A172 (cell line): ENCODE measurements at regions not wholly inside any gene's neighbourhood (a gene's known extent, or its start where the extent isn't known, plus 50 kb on each side); places are given as distances from the start of the nearest gene placed in this dataset.
"Not testable (repeated sequence)": the region's sequence is repeated elsewhere in the genome, so short reads cannot be mapped to it uniquely, and the experiment has no call there.

Experiments used
- DNase-seq: peaks from one replicate; pipeline ENCODE4 v3.0.0-alpha.2; 2015; ENCODE audit warnings: low spot score

DNA sequence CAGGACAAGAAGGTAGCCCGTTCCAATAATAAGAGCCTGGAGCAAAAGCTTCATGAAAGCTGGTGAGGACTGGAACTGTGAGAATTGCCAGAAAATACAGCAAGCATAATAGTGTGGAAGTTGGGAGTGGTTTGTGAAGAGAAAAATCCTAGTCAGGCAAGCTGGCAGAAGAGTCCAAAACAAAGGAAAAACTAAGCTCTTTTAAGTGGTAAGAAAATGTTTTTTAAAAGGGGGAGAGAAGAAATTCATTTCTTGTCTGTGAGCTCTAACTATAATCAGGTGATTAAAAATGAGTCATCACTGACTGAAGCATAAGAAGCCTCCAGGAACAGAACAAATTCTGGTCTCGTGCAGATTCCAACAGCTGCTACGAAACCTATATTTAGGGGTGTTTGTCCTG lies 102.6 kb downstream of the CAAP1 start:
- peak; percentile 42 for DNase-seq

DNA sequence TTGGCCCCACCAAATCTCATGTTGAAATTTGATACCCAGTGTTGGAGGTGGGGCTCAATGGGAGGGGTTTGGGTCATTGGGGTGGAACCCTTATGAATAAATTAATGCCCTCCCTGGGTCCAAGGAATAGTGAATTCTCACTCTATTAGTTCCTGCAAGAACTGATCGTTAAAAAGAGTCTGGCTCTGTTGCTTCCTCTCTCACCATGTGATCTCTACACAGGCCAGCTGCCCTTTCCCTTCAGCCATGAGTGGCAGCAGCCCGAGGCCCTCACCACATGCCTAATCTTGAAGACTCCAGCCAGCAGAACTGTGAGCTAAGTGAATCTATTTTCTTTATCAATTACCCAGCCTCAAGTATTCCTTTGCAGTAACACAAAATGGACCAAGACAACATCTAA lies 106.0 kb downstream of the CAAP1 start:
- DNase-seq = no peak

DNA sequence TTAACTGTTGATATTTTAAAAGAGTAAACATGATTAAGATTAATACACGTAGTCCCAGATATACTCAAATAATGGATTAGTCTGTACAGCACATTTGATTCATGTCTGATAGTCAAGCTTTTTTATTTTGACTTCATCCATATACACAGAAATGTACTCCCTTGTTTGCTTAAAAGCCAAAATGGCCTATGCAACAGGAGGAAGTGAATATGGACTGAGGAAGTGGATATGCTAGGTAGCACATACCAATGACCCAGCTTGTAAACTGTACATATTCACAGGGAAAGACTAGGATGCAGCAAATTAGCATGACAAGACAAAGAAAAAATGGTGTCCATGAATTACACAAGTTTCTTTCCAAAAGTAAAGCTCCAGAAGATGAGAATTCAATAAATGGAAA lies 109.7 kb downstream of the CAAP1 start:
- no peak for DNase-seq

DNA sequence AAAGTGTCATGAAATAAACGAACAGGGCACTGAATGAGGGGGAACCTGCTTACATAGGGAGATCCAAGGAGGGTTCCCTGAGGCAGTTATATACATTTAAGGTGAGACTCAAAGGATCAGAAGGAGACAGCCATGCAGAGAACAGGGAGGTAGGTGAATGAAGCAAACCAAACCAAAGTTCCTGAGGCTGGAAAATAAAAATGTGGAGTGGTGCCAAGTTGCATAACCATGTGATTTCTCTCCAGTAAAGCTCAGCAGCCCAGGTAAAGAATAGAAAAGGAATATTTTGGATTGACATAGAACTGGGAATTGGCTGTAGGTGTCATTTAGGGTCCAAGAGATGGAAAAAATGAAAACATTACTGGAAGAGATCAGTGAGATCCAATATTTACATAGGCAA lies 110.7 kb downstream of the CAAP1 start:
- no peak for DNase-seq

DNA sequence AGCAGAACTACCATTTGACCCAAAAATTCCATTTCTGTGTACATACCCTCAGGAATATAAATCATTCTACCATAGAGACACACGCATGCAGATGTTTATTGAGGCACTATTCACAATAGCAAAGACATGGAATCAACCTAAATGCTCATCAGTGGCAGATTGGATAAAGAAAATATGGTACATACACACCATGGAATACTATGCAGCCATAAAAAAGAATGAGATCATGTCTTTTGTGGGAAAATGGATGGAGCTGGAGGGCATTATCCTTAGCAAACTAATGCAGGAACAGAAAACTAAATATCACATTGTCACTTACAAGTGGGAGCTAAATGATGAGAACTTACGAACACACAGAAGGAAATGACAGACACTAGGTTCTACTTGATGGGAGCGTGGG lies 112.3 kb downstream of the CAAP1 start:
- not testable (repeated sequence) for DNase-seq

DNA sequence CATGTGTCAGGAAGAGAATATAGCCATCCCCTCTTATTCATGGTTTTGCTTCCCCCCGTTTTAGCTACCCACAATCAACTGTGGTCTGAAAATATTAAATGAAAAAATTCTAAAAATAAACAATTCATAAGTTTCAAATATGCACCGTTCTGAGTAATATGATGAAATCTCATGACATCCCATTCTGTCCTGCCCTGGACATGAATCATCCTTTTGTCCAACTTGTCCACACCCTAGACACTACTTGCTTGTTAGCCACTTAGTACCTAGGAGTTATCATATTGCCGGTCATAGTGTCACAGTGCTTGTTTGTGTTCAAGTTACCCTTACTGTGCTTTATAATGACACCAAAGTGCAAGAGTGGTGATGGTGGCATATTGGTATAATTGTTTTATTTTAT lies 113.5 kb downstream of the CAAP1 start:
- DNase-seq = peak; percentile 34

DNA sequence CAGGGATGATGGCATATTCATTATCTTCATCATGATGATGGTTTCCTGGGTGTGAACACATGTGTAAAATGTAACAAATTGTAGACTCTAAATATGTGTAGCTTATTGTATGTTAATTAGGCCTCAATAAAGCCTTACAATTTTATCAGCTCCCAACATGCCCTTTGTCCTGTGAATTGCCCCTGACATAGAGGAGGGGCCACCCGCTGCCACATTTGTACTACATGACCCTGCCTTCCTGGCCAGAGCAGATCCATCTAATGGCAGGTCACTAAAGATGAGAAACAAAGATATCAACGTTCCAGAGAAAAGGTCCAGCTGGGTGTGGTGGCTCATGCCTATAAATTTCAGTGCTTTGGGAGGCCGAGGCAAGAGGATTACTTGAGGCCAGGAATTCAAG lies 117.2 kb downstream of the CAAP1 start:
- no peak for DNase-seq

DNA sequence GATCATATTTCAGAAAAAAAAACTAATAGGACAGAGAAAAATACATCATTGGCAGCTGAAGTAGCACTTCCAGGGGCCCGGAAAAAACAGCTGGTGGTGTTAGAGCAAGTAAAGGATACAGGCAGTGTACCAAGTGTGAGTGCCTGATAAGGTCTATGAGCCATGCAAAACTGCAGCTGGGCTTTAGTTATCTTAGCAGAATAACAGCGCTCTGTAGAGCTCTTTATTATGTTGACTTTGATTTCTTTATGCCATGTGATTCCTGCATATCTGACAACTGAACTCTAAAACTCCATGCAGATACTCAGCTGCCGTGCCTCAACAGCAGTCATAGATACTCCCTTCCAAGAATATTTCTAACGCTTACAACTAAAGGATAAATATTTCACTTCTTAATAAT lies 119.5 kb downstream of the CAAP1 start:
- DNase-seq = no peak

DNA sequence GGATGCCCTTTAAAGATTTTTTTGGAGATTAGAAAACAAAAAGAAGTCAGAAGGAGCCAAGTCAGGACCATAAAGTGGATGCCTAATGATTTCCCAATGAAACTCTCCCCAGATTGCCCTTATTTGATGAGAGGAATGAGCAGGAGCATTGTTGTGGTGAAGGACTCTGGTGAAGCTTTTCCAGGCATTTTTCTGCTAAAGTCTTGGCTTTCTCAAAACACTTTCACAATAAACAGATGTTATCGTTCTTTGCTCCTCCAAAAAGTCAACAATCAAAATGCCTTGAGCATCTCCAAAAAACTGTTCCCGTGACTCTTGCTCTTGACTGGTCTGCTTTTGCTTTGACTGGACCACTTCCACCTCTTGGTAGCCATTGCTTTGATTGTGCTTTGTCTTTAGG lies 121.8 kb downstream of the CAAP1 start:
- no peak for DNase-seq

DNA sequence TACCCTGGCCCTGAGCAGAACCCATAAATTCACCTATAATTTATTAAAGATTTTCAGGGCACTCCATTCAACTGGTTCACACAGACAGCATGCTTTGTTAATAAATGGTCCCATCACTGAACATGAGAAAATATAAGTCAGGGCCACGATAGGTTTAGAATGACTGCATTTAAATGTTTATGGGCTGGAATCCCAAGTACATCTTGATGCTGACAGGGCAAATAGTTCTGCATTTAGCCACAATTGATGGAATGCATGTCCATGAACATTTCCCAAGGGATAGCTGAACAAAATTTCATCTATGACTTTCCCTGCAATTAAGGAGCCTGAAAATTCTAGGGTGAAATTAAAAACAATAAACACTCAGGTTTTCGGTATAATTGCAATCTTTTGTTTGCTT lies 124.5 kb downstream of the CAAP1 start:
- no peak for DNase-seq

DNA sequence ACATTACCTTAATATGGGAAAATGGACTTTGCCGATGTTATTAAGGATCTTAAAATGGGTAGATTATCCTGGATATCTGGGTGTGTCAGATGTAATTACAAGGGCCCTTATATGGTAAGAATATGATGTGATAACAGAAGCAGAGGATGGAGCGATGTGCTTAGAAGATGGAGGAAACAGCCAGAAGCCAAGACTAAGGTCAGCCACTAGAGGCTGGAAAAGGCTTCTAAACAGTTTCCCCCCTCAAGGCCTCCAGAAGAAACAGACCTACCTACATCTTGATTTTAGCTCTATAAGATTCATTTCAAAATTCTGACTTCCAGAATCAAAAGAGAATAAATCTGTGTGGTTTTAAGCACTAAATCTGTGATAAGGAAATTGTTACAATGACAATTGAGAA lies 131.9 kb downstream of the CAAP1 start:
- DNase-seq = no peak

DNA sequence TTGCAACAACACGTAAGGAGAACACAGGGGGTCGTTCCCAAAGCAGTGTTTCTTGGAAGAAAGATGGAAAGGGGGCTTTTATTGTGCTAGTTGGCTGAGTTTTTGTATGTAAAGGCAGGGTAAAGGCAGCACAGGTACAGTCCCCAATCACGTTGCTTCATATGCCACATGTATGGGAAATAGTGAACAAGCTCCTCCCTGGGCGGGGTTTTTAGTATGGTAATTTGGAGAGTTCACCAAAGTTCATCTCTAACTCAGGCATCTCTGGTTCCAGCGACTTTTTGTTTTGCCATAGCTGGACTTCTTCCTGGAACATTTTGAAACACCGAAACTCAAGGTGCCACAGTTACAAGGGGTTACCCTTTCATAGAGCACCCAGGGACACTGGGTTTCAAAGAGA lies 133.9 kb downstream of the CAAP1 start:
- DNase-seq = no peak

DNA sequence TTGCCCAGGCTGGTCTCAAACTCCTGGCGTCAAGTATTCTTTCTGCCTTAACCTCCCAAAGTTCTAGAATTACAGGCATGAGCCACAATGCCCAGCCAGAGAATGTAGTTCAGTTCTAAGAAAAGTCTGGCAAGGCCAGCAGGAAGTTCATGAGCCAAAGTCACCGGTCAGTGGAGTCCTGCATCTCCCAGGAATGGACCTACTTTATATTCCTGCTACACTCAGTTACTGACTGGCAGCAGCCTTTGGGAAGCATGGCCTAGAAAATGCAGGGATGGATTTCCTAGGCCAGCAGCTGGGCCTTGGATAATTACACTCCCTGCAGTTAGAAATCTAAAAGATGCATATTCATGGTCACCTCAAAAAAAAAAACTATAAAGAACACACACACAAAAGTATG lies 135.7 kb downstream of the CAAP1 start:
- no peak for DNase-seq

DNA sequence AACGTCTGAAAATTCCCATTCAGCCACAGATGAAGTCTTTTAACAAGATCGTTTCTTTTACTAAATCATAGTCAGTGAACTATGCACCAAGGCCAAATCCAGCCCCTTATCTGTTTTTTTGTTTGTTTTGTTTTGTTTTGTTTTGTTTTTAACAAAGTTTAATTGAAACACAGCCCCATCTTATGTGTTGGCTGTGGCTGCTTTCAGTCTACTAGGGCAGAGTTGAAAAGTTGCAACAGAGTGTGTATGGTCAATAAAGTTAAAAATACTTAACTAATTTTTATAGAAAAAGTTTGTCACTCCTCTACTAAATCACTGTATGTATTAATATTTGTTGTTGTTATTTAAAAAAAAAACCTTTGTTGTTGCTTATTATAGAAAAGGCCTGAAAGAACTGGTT lies 137.1 kb downstream of the CAAP1 start:
- DNase-seq = no peak

DNA sequence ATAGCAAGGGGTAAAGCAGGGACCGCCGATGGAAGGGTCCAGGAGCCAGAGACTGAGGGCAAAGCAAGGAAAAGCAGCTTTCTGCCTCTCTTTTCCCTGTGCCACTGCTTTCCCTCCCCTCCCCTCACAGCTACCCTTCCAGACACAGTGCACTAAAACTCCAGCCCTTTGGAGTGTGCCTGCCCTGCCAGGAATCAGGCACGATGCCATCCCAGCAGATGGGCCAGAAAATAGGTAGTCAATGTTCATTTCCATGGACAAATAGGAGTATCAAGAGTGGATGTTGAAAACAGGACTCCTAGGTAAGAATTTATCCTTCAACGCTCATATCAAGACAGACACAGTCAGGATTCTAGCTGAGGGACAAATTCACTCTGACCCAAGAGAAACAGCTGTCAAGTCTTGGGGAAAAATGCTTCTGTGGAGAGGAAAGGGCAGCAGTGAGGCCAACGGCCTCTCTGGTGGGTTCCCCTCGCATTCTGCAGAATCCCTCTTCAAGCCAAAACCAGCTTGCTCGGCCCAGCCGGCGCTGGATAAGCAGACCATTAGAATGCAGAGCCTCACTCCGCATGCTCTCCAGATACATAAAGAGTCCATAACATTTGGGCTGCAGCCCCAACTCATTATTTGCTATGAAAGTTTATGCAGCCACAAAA lies 138.0 kb downstream of the CAAP1 start:
- DNase-seq = no peak

DNA sequence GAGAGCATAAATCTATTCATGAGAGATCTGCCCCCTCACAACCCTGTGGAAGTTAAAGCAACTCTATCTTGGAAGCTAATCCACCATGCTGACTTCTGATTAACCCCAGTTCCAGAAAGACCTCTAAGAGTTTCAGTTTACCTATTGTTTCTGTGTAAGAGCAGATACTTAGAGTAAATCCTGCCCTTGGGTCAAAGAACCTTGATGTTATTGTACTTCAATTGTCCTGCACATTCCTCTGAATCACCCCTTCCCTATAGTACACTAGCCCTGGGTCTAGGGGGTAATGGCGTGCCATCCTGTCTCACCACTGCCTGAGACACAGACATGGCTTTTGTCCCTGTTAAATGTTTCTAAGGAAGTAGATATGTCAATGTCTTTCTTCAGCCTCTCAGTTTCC lies 138.6 kb downstream of the CAAP1 start:
- no peak for DNase-seq

DNA sequence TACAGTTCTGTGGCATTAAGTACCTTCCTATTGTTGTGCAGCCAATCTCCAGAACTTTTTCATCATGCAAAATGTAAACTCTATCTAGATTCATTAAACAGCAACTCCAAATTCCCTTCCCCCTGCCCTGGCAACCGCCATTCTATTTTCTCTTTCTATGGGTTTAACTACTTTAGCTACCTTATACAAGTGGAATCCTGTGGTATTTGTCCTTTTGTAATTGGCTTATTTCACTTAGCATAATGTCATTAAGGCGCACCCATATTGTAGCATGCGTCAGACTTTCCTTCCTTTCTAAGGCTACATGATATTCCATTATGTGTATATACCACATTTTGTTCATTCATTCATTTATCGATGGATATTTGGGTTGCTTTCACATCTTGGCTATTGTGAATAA lies 142.4 kb downstream of the CAAP1 start:
- DNase-seq = no peak

DNA sequence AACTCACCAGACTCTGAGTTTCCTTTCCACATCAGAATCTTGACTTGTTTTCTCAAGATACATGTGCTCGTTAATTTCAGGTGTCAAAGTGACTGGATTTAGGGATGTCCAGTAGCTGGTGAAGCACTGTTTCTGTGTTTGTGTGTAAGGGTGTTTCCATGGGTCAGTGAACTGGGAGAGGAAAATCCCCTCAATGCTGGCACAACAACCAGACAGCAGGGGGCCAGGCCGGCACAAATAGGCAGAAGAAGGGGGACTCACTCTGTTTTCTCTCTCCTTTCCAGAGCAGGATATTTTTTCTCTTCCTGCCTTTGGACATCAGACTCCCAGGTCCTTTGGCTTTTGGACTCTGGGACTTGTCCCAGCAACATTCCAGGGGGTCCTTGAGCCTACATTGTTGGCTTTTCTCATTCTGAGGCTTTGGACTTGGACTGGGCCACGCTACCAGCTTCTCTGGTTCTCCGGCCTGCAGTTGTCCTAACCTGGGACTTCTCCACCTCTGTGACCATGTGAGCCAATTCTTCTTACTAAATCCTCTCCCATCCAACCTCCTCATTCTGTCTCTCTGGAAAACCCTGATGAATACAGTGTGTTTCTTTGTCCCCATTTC lies 144.0 kb downstream of the CAAP1 start:
- DNase-seq = no peak

DNA sequence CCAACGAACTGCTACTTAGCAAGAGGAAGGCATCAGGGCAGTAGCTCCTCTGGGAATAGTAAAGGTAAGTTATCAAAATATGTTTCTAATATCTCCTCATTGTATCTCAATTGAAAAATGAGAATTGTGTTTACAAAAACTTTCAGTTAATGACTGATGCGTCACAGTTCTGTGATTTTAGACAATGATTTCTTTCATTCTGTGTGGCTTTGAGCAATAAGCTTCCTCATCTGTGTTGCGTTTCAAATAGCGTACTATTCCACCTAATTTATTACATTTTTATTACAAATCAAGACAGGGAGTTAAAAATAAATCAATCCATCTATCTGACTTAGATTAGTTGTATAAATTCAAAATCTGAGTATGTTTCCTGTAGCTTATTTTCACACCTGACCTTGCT lies 145.0 kb downstream of the CAAP1 start:
- no peak for DNase-seq

DNA sequence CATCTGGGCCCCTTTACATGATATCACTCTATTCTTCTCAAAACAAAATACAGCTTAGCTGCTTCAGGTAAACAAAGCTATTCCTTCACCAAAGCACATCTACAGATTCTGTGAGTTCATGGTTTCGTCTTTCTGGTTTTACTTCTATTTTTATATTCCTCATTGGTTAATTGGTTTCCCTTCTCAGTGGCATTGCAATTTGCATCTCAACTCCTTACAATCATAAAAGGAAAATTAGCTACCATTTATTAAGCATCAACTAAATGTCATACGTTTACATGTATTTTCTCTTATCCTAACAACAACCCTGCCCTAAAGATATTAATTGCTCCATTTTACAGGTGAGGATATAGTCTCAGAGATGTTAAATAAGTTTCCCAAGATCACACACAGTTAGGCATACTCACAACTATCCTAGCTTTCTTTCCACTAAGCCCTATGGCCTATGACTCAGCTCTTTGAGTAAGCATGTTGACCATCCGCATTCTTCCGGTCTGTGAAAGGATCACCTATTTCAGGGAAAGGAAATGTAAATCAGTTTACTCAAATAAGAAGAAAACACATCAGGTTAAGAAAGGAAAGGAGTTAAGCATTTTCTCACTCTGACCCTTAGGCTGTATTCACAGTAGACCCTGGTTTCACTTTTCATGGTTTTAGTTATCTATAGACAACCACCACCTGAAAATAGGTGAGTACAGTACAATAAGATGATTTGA lies 146.1 kb downstream of the CAAP1 start:
- peak; percentile 65 for DNase-seq

DNA sequence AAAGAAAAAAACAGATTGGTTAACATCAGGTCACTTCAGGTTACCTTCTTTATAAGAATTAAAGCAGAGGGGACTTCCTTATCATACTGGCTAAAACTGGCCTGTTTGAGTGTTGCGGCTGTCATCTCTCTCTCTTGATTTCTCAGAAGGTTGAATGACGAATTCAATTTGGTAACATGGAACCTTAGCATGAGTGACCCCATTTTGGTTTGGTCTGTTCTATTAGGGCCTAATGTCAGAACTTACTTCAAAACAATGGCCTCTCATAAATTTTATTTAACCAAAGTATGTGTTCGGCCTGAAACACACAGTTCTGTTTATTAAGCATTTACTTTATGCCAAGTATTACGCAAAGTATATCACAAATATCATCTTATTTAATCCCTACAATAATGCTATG lies 147.5 kb downstream of the CAAP1 start:
- DNase-seq = no peak

DNA sequence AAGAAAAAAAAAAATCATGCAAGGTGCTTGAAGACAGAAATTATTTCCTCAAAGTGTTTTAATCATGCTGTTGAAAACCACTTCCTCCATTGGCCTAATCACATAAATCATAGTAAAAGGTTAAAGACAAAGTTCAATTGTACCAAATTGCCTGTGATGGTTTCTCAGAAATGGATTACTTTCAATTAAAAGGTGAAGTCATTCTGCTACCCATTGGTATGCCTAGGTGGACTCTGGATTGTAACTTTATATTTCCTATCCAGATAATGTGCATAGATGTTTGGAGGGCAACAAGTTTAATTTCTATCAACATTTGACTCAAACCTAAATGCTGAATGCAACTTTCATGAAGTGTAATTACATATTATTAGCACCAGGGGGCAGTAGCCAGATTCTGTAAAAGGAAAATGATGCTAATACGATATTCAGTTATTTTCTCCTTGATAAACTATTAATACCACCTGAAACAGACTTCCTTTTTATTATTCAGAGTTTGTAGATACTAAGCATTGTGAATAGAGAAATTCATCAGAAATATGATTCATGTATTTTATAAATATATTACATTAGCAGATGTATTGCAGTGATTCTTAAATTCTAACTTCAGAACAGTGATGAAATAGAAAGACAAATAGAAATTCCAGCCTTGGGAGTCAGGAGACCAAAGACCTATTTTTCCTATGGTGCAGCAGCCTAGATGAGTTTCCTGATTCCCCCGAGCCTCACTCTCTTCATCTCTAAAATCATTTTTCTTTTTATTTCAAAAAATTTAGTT lies 148.2 kb downstream of the CAAP1 start:
- no peak for DNase-seq
